ENCODE measurements at regions not wholly inside any gene's neighbourhood (a gene's known extent, or its start where the extent isn't known, plus 50 kb on each side); places are given as distances from the start of the nearest gene placed in this dataset.

- no peak for DNase-seq (ENCODE audit: extremely low read depth, low read depth)
These were observed 334.3 kb downstream of the C16orf95 start for GRCh38 chr16:86982912-86983311.

DNA sequence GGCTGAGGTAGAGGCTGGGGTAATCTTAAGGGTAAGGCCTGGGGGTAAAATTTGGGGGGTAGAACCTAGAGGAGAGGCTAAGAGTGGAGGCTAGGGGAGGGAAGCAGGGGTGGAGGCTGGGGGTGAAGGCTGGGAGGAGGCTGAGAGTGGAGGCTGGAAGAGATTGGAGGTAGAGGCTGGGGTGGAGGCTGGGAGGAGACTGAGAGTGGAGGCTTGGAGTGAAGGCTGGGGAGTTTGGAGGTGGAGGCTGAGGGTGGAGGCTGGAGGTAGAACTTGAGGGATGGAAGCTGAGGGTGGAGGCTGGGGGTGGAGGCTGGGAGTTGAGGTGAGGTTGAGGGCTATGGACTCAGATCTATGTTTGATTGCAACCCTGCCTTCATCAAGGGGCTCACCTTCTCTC is 333.6 kb downstream of the C16orf95 start:
- DNase-seq (ENCODE audit: extremely low read depth, low read depth), result no peak

DNA sequence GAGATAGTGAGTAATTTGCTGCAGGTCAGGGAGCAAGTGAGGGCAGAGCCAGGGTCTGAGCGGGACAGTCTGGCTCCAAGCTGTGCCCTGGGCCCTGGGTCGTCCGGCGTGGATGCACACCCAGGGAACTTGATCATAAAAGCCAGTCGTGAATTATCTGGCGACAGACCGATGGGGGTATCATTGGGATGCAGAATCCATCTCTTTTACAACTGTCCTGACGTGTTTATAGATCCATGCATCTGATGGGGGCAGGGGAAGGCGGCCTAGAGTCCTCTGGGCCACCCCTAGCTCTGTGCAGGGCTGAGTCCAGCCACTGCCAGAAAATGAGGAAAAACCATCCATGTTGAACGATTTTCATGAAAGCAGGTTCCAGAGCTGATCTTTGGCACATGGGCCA is 332.8 kb downstream of the C16orf95 start:
- no peak for DNase-seq (ENCODE audit: extremely low read depth, low read depth)

GRCh38 chr16:86984991-86985647 is 332.1 kb downstream of the C16orf95 start:
- DNase-seq (ENCODE audit: extremely low read depth, low read depth), result no peak

- no peak for DNase-seq (ENCODE audit: extremely low read depth, low read depth)
These were observed 331.6 kb downstream of the C16orf95 start for GRCh38 chr16:86985648-86986015.

DNA sequence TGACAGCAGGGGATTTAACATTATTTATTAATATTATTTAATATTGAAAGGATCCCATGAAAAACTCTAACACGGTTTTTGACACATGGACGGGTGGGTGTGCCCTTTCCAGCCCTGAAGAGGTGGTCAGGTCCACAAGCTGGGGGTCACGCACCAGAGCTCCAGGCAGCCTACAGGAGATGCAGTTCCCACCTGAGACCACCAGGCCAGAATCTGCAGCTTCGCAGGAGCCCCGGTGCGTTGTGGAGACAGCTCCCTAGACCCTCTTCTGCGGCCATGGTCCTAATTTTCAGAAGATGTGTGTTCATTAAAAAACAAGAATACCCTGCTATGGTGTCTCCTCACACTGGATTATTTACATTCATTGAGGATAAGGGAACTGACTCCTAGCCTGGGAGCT is 331.1 kb downstream of the C16orf95 start:
- no peak for DNase-seq (ENCODE audit: extremely low read depth, low read depth)

DNA sequence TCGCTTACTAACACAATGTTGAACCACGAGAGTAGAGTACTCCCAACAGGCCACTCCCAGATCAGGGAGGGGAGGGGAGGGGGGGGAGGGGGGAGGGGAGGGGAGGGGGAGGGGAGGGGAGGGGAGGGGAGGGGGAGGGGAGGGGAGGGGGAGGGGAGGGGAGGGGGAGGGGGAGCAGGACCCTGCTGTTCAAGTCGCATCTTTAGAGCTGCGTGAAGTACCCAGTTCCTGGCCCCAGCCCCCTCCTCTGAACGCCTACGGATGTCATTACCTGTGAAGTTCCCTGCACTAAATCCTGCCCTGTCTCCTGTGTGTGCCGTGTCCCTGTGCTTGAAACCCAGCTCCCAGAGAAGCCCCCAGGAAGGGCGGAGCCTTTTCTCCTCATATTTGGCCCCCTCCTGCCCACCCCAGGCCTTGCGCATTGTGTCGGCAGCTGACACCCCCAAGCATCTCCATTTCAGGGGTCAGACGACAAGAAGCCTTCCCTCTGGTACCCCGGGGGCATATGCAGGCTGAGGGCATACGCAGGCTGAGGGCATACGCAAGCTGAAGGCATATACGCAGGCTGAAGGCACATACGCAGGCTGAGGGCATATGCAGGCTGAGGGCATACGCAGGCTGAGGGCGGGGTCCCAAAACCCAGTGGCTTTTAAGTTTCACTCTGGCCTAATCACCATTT is 330.2 kb downstream of the C16orf95 start:
- no peak for DNase-seq (ENCODE audit: extremely low read depth, low read depth)

DNA sequence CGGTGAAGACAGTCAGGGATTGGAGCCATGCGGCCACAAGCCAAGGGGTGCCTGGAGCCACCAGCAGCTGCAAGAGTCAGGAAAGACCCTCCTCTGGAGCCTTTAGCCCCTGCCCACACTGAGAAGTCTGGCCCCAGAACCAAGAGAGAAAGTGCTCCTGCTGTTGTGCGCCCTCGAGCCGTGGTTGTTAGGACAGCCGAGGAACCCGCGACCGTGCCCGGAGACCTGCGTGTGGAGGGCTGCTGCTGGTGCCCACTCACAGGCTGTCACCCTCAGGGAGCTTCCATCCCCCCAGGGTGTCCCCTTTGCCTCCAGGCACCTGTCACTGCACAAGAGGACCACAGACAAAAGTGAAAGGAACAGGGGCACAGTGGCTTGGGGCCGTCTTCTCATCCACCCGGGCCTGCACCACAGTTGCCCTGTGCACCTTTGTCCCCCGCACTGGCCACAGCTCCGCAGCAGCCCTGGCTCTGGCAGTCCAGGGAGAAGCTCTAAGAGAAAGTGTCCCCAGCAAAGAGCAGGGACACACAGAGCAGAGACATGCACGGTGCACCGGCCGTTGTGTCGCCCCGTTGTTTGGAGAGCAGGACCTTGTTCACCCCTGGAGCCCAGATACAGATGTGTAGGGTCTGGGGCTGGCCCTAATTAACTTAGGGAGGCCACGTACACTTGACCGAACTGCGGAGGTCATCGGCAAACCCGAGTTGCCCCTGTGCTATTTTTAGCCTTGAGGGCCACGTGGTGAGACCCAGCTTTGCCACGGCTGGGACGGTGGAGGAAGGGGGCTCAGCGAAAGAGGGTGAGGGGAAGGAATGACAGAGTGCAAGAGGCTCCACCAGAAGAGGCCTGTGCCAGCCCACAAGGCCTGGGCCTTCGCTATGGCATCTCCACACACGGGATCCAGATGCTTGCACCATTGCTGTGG is 329.2 kb downstream of the C16orf95 start:
- DNase-seq (ENCODE audit: extremely low read depth, low read depth), result no peak

DNA sequence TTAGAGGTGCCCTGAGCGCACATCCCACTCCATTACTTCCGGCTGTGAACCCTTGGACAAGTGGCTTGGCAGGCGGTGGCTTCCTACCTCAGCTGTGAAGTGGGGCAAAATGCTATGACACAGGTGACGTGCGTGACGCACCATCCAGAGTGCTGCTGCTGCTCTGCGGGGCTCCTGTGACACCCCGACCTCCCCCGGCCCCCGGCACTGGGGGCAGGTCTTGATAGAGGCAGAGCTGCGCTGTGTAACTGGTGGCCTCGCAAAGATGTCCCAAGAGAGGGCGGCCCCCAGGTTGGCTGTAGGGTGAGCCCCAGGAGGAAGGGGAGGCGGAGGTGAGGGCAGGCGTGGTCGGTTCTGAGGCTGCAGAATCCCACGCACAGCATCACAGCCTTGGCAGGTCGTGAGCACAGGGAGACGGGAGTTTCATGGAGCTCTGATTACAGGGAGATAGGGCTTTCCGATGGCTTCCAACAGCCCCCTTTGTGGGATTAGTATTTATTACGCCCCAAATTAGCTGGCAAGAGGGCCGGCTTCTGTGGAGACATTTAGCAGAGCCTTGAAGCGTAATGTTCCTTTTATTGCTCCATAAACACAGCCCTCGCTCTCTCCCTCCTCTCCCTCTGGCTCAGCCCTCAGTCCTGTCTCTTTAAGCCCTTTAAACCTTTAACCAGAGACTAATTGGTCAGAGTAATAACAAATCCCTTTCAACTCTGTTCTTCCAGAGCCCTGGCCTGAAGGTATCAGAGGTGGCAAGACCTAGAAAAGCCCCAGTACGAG is 328.1 kb downstream of the C16orf95 start:
- no peak for DNase-seq (ENCODE audit: extremely low read depth, low read depth)

DNA sequence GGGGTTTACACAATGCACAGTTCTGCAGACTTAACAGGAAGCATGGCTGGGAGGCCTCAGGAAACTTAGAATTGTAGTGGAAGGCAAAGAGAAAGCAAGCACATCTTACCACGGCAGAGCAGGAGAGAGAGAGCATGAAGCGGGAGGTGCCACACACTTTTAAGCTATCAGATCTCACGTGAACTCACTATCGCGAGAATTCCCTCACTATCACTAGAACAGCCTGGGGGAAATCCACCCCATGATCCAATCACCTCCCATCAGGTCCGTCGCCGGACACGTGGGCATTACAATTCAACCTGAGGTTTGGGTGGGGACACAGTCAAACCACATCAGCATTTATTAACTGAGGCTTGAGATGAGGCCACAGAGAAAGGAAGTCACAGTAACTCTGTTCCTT is 326.7 kb downstream of the C16orf95 start:
- DNase-seq (ENCODE audit: extremely low read depth, low read depth), result no peak

GRCh38 chr16:86991679-86992078 is 325.5 kb downstream of the C16orf95 start:
- DNase-seq (ENCODE audit: extremely low read depth, low read depth), result no peak

- DNase-seq (ENCODE audit: extremely low read depth, low read depth), result no peak
These were observed 324.6 kb downstream of the C16orf95 start for GRCh38 chr16:86992587-86992986.

DNA sequence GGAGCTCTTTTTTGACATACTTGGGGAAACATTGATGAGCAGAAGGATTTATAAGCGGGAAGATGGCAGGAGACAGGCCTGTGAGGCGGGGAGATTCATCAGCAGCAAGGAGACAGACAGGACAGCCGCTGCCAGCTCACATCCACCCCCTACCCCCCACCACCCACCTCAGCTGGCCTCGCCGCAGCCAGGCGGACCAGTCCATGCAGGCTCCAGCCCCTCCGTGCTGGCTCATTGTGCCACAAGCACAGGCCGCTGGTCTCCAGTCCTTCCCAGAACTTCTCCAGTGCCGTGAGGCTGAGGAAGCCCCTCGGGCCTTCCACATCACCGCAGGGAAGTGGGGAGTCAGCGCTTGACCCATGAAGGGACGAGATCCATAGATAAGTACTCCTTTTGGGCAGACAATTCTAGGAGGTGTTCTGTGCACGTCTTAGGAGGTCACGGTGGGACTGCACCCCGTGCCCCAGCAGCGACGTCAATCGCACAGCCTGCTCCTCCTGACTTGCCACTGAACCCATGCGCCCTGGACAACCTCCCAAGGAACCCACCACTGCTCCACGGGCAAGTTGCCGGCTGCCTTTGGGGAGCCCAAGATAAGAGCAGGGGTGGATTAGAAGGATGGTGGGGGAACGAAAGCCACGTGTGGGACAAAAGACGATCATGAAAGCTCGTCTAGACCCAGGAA is 323.6 kb downstream of the C16orf95 start:
- DNase-seq (ENCODE audit: extremely low read depth, low read depth), result no peak

DNA sequence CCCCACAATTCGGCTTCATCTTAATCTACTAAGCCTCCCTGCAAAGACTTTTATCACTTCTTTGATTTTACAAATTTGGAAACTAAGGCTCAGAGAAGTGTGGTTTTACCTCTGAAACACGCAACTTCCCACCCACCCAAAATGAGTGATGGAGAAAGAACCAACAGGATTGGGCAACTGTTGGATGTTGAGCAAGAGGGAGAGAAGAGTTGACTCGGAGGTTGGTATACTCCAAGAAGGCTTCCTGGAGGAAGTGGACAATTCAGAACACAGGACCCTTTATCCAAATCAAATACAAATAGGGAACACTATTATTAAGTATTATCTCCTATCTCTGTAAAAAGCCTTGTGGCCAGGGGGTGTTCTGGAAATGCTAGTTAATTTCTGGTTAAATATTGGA is 323.0 kb downstream of the C16orf95 start:
- no peak for DNase-seq (ENCODE audit: extremely low read depth, low read depth)

DNA sequence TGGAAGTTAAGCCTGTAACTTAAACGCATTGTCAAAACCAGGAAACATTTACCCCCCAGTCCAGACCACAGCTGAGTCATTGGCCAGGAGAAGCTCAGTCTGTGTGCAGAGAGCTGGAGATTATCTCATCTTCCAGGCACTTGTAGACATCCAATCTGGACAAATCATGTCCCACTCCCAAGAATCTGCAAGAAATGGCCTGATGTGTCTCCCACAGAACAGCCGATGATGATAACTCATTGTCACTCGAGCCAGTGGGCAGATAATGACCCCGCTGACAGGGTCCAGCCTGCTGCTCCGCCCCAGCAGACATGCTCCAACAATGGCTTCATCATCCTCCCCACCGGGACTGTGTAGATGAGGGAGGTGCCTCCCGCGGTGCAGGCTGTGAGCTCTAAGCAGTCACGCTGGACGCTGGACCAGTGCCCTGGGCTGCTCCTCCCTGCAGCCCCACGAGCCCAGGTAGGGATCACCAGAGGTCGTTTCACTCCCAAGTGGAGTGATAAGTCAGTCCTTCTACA is 322.5 kb downstream of the C16orf95 start:
- DNase-seq (ENCODE audit: extremely low read depth, low read depth), result no peak

- no peak for DNase-seq (ENCODE audit: extremely low read depth, low read depth)
These were observed 321.7 kb downstream of the C16orf95 start for GRCh38 chr16:86995456-86995855.

DNA sequence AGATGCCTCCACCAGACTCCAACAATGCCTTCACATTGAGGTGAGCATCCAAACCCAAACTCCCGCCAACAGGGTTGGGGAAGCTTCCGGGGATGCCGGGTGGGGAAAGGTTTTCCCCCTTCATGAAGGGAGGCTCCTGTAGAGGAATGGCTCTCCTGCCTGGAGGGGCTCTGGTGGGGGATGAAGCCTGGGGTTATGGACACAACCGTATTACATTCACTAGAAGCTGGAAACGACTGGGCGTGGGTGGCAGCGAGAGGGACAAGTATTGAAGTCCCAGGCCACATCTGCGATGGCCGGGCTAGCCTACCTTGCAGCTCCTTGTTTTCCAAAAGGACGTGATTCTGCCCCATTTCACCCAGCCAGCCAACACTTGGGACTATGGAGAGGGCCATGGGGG is 321.1 kb downstream of the C16orf95 start:
- no peak for DNase-seq (ENCODE audit: extremely low read depth, low read depth)

DNA sequence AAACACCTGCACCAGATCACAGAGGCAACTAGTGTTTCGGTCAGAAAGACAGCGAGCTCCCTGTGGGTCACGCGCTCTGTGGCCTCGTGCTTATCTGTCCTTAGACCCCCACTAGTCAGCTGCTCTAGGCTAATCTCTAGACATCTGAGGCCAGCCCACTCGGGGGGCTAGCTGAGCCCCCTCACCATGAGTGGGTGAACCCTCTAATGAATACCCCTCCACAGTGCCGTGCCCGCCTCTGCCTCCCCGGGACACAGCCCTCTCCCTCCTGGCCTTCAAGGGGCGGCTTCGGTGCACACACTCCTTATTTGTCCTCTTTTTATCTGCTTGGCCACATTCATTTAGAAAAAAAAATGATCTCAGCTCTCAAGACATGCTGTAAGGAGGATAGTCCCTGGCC is 320.1 kb downstream of the C16orf95 start:
- DNase-seq (ENCODE audit: extremely low read depth, low read depth), result no peak

- no peak for DNase-seq (ENCODE audit: extremely low read depth, low read depth)
These were observed 318.8 kb downstream of the C16orf95 start for GRCh38 chr16:86998196-86999001.
